C4-2B (cell line): ENCODE measurements at regions not wholly inside any gene's neighbourhood (a gene's known extent, or its start where the extent isn't known, plus 50 kb on each side); places are given as distances from the start of the nearest gene placed in this dataset.

ENCODE experiments used
- CTCF ChIP-seq: fragments of 450-650 bp; conservative IDR thresholded peaks from 2 replicates; pipeline ENCODE4 v1.5.1; 2017; ENCODE audit warnings: mild to moderate bottlenecking
- ZFX ChIP-seq: fragments of 450-650 bp; IDR thresholded peaks from 2 replicates; pipeline ENCODE4 v1.6.1; 2017

GRCh38 chr20:21941941-21942805 is 236.7 kb downstream of the PAX1 start:
- TF ChIP-seq CTCF (no peak), ZFX (no peak)
